ENCODE measurements at regions not wholly inside any gene's neighbourhood (a gene's known extent, or its start where the extent isn't known, plus 50 kb on each side); places are given as distances from the start of the nearest gene placed in this dataset.

- TF ChIP-seq CTCF (IDR thresholded peaks at IDR 0.05) (no peak), POLR2A (IDR thresholded peaks at IDR 0.05) (no peak)
These were observed 157.5 kb upstream of the HES1 start for GRCh38 chr3:193978486-193978885.

Data from prostate gland (tissue), 2 donors.